ENCODE measurements at regions not wholly inside any gene's neighbourhood (a gene's known extent, or its start where the extent isn't known, plus 50 kb on each side); places are given as distances from the start of the nearest gene placed in this dataset.

DNA sequence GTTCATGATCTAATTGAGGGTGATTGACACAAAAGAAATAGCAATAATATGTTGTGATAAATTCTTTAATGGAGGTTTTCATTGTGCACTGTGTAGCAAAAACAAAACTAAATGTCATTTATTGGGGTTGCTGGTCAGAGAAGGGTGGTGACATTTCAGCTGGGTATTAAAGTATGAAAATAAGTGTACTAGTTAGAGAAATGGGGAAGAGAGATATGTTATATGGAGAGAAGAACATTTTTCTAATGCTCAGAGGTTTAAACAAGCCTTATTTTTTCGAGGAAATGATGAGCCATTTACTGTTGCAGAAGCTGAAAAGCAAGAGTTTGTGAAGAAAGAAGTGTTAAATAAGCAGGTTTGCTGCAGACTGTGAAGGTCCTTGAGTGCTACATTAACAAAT, 142.7 kb upstream of the PAQR3 start:
- Mint-ChIP-seq H3K27me3 (ENCODE audit: low read depth) (peaks cover 2% of the 10 kb centered on the region; the same call in 1 of the 2 replicates), H3K27ac (no peak overlapping the region), H3K36me3 (ENCODE audit: insufficient read depth in 1 of 3, low read depth in 3 of 3) (peaks cover 0 to 6% (median 0%) of the 10 kb centered on the region in 3 experiments; a peak in 3 of 7 replicates), H3K4me3 (no peak overlapping the region), H3K4me1 (peaks cover 16 to 17% of the 10 kb centered on the region in 2 experiments), H3K9me3 (peaks cover 2 to 10% of the 10 kb centered on the region in 2 experiments; a peak in 3 of 5 replicates)
- Histone ChIP-seq H2BK5ac (ENCODE audit: insufficient read length, low read length) (no peak overlapping the region), H2BK12ac (ENCODE audit: insufficient read length, low read depth, low read length) (no peak overlapping the region), H3K79me1 (ENCODE audit: insufficient read depth, low read depth, low read length, poor library complexity, severe bottlenecking) (no peaks in the 10 kb centered on the region), H3K27ac (ENCODE audit: insufficient read length, low read depth, low read length) (no peak overlapping the region), H4K5ac (ENCODE audit: insufficient read length, low read depth, low read length) (no peak overlapping the region), H2BK15ac (ENCODE audit: low read depth, low read length) (no peak overlapping the region), H4K8ac (replicated peaks; ENCODE audit: insufficient read length, low read depth, low read length) (no peak overlapping the region), H3T11ph (ENCODE audit: low read length) (no peak overlapping the region), H3K23me2 (ENCODE audit: insufficient read length, low read depth, low read length, poor library complexity, severe bottlenecking) (no peaks in the 10 kb centered on the region), H3K4me2 (ENCODE audit: insufficient read depth, insufficient read length, low read length) (no peak overlapping the region), H4K91ac (ENCODE audit: insufficient read length, low read depth, low read length) (no peak overlapping the region), H3K9me3 (ENCODE audit: control insufficient read depth, low read depth, low read length) (no peaks in the 10 kb centered on the region), H3K79me2 (ENCODE audit: insufficient read depth, low read length) (no peaks in the 10 kb centered on the region), H2BK20ac (ENCODE audit: low read depth, low read length, poor library complexity, severe bottlenecking) (no peak overlapping the region), H3K27me3 (ENCODE audit: insufficient read depth, low read length) (no peaks in the 10 kb centered on the region), H3K9ac (ENCODE audit: extremely low read depth, insufficient read length, low read length) (no peak overlapping the region), H3K4ac (ENCODE audit: low read depth, low read length) (no peak overlapping the region), H3K23ac (ENCODE audit: insufficient read length, low read depth, low read length) (no peak overlapping the region), H3K14ac (ENCODE audit: insufficient read depth, low read length) (no peak overlapping the region), H3K4me1 (ENCODE audit: insufficient read depth, low read length) (no peaks in the 10 kb centered on the region), H3K56ac (ENCODE audit: insufficient read length, low read depth, low read length) (no peak overlapping the region), H4K20me1 (ENCODE audit: control insufficient read depth, insufficient read depth, insufficient read length) (no peaks in the 10 kb centered on the region), H3K18ac (ENCODE audit: insufficient read length, low read depth, low read length) (no peak overlapping the region), H2AFZ (ENCODE audit: low read length) (no peak overlapping the region), H2AK5ac (ENCODE audit: insufficient read length, low read length) (no peak overlapping the region), H2BK120ac (ENCODE audit: low read depth, low read length, poor library complexity, severe bottlenecking) (no peak overlapping the region)
- no CpG with 5 or more reads among the region's 1 CpG for WGBS (ENCODE audit: extremely low coverage, insufficient read length, low lambda C conversion rate)
- TF ChIP-seq, protein P1, sequence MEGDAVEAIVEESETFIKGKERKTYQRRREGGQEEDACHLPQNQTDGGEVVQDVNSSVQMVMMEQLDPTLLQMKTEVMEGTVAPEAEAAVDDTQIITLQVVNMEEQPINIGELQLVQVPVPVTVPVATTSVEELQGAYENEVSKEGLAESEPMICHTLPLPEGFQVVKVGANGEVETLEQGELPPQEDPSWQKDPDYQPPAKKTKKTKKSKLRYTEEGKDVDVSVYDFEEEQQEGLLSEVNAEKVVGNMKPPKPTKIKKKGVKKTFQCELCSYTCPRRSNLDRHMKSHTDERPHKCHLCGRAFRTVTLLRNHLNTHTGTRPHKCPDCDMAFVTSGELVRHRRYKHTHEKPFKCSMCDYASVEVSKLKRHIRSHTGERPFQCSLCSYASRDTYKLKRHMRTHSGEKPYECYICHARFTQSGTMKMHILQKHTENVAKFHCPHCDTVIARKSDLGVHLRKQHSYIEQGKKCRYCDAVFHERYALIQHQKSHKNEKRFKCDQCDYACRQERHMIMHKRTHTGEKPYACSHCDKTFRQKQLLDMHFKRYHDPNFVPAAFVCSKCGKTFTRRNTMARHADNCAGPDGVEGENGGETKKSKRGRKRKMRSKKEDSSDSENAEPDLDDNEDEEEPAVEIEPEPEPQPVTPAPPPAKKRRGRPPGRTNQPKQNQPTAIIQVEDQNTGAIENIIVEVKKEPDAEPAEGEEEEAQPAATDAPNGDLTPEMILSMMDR (conservative IDR thresholded peaks at IDR 0.05) = no peak
- no peak for DNase-seq

All from H9 (cell line).